ENCODE measurements at regions not wholly inside any gene's neighbourhood (a gene's known extent, or its start where the extent isn't known, plus 50 kb on each side); places are given as distances from the start of the nearest gene placed in this dataset.
"Not testable (repeated sequence)": the region's sequence is repeated elsewhere in the genome, so short reads cannot be mapped to it uniquely, and the experiment has no call there.

- peak in 2 of 3 donors; percentile 2 to 8 for DNase-seq
Observed at GRCh38 chr3:152671446-152672319, 163.2 kb upstream of the P2RY1 start.

GRCh38 chr3:152672320-152672649, 162.6 kb upstream of the P2RY1 start:
- peak in 1 of 3 donors; percentile 6 for DNase-seq

GRCh38 chr3:152676810-152677379, 158.0 kb upstream of the P2RY1 start:
- DNase-seq: no peak

- no peak for DNase-seq
Observed at GRCh38 chr3:152677491-152677890, 157.4 kb upstream of the P2RY1 start.

GRCh38 chr3:152682477-152682876, 152.5 kb upstream of the P2RY1 start:
- DNase-seq: no peak

GRCh38 chr3:152683521-152683999, 151.4 kb upstream of the P2RY1 start:
- DNase-seq: no peak

GRCh38 chr3:152684279-152684678, 150.7 kb upstream of the P2RY1 start:
- DNase-seq: no peak

- no peak for DNase-seq
Observed at GRCh38 chr3:152688313-152688712, 146.6 kb upstream of the P2RY1 start.

- DNase-seq: not testable (repeated sequence)
Observed at GRCh38 chr3:152692326-152692725, 142.6 kb upstream of the P2RY1 start.

GRCh38 chr3:152693521-152694250, 141.2 kb upstream of the P2RY1 start:
- DNase-seq: not testable (repeated sequence)

GRCh38 chr3:152695840-152696239, 139.1 kb upstream of the P2RY1 start:
- DNase-seq: no peak

GRCh38 chr3:152696962-152697361, 138.0 kb upstream of the P2RY1 start:
- DNase-seq: no peak

GRCh38 chr3:152703245-152703890, 131.6 kb upstream of the P2RY1 start:
- DNase-seq: peak; percentile 39 to 51 (median 41)

GRCh38 chr3:152706991-152707713, 127.8 kb upstream of the P2RY1 start:
- no peak for DNase-seq

- no peak for DNase-seq
Observed at GRCh38 chr3:152709659-152710058, 125.3 kb upstream of the P2RY1 start.

GRCh38 chr3:152710549-152710948, 124.4 kb upstream of the P2RY1 start:
- no peak for DNase-seq

- DNase-seq: no peak
Observed at GRCh38 chr3:152713989-152714388, 120.9 kb upstream of the P2RY1 start.

- no peak for DNase-seq
Observed at GRCh38 chr3:152714507-152714906, 120.4 kb upstream of the P2RY1 start.

GRCh38 chr3:152717252-152717651, 117.7 kb upstream of the P2RY1 start:
- no peak for DNase-seq

- peak in 2 of 3 donors; percentile 15 to 25 for DNase-seq
Observed at GRCh38 chr3:152718810-152719209, 116.1 kb upstream of the P2RY1 start.

- DNase-seq: peak; percentile 51 to 85 (median 74)
Observed at GRCh38 chr3:152719264-152719663, 115.7 kb upstream of the P2RY1 start.

GRCh38 chr3:152720951-152721718, 113.8 kb upstream of the P2RY1 start:
- no peak for DNase-seq
